ENCODE measurements at regions not wholly inside any gene's neighbourhood (a gene's known extent, or its start where the extent isn't known, plus 50 kb on each side); places are given as distances from the start of the nearest gene placed in this dataset.

- TF ChIP-seq POLR2A (IDR thresholded peaks at IDR 0.05; ENCODE audit: extremely low read depth, insufficient read length) (no peak), MYC (IDR thresholded peaks at IDR 0.05; ENCODE audit: low read depth, low read length) (no peak), MAX (IDR thresholded peaks at IDR 0.05; ENCODE audit: low read depth, low read length) (no peak)
- TF ChIP-seq, protein P1, sequence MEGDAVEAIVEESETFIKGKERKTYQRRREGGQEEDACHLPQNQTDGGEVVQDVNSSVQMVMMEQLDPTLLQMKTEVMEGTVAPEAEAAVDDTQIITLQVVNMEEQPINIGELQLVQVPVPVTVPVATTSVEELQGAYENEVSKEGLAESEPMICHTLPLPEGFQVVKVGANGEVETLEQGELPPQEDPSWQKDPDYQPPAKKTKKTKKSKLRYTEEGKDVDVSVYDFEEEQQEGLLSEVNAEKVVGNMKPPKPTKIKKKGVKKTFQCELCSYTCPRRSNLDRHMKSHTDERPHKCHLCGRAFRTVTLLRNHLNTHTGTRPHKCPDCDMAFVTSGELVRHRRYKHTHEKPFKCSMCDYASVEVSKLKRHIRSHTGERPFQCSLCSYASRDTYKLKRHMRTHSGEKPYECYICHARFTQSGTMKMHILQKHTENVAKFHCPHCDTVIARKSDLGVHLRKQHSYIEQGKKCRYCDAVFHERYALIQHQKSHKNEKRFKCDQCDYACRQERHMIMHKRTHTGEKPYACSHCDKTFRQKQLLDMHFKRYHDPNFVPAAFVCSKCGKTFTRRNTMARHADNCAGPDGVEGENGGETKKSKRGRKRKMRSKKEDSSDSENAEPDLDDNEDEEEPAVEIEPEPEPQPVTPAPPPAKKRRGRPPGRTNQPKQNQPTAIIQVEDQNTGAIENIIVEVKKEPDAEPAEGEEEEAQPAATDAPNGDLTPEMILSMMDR (IDR thresholded peaks at IDR 0.05; ENCODE audit: low read depth, low read length), result no peak
These were observed 291.1 kb downstream of the NR2F1-AS1 start for GRCh38 chr5:93289942-93290341.

Measured in NB4 (cell line).